ENCODE measurements at regions not wholly inside any gene's neighbourhood (a gene's known extent, or its start where the extent isn't known, plus 50 kb on each side); places are given as distances from the start of the nearest gene placed in this dataset.
A peak's percentile ranks its signal among the peaks of the same experiment; 100 is the strongest.
"Not testable (repeated sequence)": the region's sequence is repeated elsewhere in the genome, so short reads cannot be mapped to it uniquely, and the experiment has no call there.

DNA sequence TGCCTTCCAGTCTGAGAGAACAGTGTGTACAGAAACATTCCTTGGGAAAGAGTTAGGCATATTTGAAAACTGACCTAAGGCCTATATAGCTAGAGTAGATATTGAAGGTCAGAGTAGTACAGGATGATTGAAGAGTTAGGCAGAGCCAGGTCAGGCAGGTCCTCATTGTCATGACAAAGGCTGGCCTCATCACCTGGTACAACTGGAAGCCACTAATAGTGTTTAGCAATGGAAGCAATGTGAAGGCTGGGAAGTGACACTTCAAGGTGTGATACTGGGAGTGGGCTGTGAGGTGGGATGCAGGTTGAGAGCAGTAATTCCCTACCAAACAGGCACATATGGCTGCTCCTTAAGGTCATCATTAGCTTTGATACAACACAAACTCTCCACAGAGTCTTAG, 123.6 kb upstream of the CCNH start:
- no peak for DNase-seq (ENCODE audit: low read depth)
- no peak overlapping the region for H3K4me3 ChIP-seq (ENCODE audit: low read length)
- TF ChIP-seq, protein P1, sequence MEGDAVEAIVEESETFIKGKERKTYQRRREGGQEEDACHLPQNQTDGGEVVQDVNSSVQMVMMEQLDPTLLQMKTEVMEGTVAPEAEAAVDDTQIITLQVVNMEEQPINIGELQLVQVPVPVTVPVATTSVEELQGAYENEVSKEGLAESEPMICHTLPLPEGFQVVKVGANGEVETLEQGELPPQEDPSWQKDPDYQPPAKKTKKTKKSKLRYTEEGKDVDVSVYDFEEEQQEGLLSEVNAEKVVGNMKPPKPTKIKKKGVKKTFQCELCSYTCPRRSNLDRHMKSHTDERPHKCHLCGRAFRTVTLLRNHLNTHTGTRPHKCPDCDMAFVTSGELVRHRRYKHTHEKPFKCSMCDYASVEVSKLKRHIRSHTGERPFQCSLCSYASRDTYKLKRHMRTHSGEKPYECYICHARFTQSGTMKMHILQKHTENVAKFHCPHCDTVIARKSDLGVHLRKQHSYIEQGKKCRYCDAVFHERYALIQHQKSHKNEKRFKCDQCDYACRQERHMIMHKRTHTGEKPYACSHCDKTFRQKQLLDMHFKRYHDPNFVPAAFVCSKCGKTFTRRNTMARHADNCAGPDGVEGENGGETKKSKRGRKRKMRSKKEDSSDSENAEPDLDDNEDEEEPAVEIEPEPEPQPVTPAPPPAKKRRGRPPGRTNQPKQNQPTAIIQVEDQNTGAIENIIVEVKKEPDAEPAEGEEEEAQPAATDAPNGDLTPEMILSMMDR (IDR thresholded peaks at IDR 0.05; ENCODE audit: insufficient read depth, low read depth, low read length, missing control alignments): no peak

DNA sequence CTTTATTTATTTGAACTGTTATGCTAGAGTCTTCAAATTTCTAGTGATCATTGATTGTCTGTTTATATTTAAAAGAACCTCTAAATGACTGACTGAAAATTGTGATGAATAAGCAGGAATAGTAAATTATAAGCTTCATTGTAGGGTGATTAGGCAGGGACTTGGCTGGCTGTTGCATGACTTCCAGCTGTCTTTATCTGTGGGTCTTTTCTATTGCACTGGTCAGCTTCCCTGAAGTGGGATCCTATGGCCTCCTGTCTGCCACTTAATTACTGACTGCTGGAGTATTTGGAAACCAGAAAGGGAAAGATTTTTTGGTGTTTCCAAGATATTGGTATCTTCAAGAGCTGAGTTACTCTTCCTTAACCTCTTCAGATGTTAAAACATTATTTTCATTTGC, 123.0 kb upstream of the CCNH start:
- TF ChIP-seq, protein P1 (IDR thresholded peaks at IDR 0.05; ENCODE audit: insufficient read depth, low read depth, low read length, missing control alignments): no peak
- no peak for DNase-seq (ENCODE audit: low read depth)
- no peak overlapping the region for H3K4me3 ChIP-seq (ENCODE audit: low read length)

DNA sequence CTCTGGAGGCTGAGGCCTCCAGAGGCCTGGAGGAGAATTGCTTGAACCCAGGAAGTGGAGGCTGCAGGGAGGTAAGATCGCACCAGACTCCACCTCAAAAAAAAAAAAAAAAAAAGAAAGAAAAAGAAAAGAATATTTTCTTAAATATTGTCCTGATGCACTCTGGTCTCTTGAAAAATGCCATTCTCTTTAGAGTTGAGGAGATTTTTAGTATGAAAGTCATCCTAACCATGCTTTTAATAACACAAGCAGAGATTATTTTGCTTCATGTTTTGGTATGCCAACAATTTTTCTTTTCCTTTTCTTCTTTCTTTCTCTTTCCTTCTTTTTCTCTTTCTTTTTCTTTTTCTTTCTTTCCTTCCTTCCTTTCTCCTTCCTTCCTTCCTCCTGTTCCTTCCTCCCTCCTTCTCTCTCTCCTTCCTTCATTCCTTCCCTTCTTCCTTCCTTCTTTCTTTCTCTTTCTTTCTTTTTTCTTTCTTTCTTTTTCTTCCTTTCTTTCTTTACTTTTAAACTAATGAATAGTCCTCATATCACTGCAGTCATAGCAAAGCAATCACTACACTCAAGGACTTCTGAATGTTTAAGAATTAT, 116.9 kb upstream of the CCNH start:
- no peak for DNase-seq (ENCODE audit: low read depth)
- no peak overlapping the region for H3K4me3 ChIP-seq (ENCODE audit: low read length)
- TF ChIP-seq, protein P1 (IDR thresholded peaks at IDR 0.05; ENCODE audit: insufficient read depth, low read depth, low read length, missing control alignments): no peak

DNA sequence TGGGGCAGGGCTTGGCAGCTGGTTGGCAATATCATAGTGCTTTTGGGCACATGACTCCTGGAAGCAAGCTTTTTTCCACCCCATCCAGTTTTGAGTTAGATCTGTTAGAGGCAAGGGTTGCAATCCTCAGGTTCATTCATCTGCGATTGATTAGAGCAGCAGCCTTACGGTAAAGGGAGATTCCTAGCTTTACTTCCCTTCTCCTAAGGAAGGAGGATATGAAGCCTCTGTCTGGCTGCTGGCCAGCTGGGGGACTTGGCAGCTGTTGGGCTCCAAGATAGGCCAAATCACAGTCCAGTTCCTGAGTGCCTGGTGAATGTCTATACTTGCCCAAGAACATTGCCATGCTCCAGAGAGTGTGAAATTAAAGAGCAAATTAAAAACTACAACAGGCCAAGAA, 113.4 kb upstream of the CCNH start:
- peak; percentile 13 for DNase-seq (ENCODE audit: low read depth)
- TF ChIP-seq, protein P1 (IDR thresholded peaks at IDR 0.05; ENCODE audit: insufficient read depth, low read depth, low read length, missing control alignments): no peak
- no peak overlapping the region for H3K4me3 ChIP-seq (ENCODE audit: low read length)

DNA sequence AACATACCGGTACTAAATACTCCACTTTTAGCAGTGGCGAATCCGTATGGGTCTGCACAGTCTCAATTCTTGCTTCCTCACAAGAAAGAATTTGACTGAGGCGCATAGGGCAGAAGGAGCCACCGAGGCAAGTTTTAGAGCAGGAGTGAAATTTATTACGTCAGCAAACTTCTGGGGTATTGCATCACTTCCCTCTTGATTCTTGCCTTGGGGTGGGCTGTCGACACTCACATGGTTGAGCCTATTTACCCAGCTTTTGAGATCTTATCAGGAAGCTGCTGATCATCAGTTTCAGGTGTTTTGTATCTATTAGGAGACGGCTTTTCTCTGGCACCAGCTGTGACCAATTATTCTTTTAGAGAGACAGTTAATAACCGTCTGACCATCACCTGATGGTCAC, 111.5 kb upstream of the CCNH start:
- TF ChIP-seq, protein P1 (IDR thresholded peaks at IDR 0.05; ENCODE audit: insufficient read depth, low read depth, low read length, missing control alignments): no peak
- H3K4me3 ChIP-seq (ENCODE audit: low read length): no peak overlapping the region
- no peak for DNase-seq (ENCODE audit: low read depth)

DNA sequence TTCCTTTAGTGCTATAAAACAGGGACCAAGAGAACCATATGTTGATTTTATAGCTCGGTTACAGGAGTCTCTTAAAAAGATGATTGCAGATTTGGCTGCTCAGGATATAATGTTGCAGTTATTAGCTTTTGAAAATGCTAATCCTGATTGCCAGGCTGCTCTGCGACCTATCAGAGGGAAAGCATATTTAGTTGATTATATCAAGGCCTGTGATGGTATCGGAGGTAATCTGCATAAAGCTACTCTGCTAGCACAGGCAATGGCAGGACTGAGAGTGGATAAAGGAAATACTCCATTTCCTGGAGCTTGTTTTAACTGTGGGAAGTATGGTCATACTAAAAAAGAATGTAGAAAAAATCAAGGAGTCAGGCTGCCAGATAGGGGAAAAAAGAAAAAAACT, 99.0 kb upstream of the CCNH start:
- DNase-seq (ENCODE audit: low read depth); H3K4me3 ChIP-seq (ENCODE audit: low read length): not testable (repeated sequence)

DNA sequence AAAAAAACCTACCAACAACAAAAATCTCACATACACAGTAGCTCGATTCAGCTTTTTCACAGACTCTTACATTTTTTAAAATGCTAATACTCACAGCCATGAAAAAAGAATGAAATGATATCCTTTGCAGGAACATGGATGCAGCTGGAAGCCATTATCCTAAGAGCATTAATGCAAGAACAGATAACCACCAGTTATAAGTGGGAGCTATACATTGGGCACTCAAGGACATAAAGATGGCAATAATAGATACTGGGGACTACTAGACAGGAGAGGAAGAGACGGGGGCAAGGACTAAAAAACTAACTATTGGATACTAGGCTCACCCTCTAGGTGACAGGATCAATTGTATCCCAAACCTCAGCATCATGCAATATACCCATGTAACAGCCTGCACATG, 90.3 kb upstream of the CCNH start:
- no peak overlapping the region for H3K4me3 ChIP-seq (ENCODE audit: low read length)
- DNase-seq (ENCODE audit: low read depth): no peak
- TF ChIP-seq, protein P1 (IDR thresholded peaks at IDR 0.05; ENCODE audit: insufficient read depth, low read depth, low read length, missing control alignments): no peak
